ENCODE measurements at regions not wholly inside any gene's neighbourhood (a gene's known extent, or its start where the extent isn't known, plus 50 kb on each side); places are given as distances from the start of the nearest gene placed in this dataset.

- no peak for TF ChIP-seq SRF (IDR thresholded peaks at IDR 0.05; ENCODE audit: low read depth, low read length)
- no peak for TF ChIP-seq SAP30 (IDR thresholded peaks at IDR 0.05; ENCODE audit: insufficient read depth, insufficient replicate concordance, low read length)
- no peak for TF ChIP-seq E2F6 (IDR thresholded peaks at IDR 0.05)
- TF ChIP-seq TAF7 (optimal IDR thresholded peaks at IDR 0.05; ENCODE audit: borderline replicate concordance, low read depth, low read length) = no peak
- no peak for TF ChIP-seq CTBP2 (IDR thresholded peaks at IDR 0.05; ENCODE audit: borderline replicate concordance, insufficient read depth, insufficient read length, low read length)
- Histone ChIP-seq H2BK15ac (ENCODE audit: low read length) (no peak overlapping the region), H2BK5ac (ENCODE audit: low read depth, low read length) (no peak overlapping the region), H3K23ac (ENCODE audit: insufficient read length) (no peak overlapping the region), H3K4me1 (replicated peaks in 1 of 4; ENCODE audit: control insufficient read depth in 3 of 4, insufficient read depth in 4 of 4, low read length in 3 of 4) (peaks cover 0 to 2% (median 0%) of the 10 kb centered on the region in 4 experiments; a peak in 1 of 7 replicates), H3K27me3 (replicated peaks in 1 of 4; ENCODE audit: control insufficient read depth in 3 of 4, extremely low read depth in 1 of 4, insufficient read depth in 3 of 4, low read length in 3 of 4) (no peaks in the 10 kb centered on the region), H2BK120ac (replicated peaks; ENCODE audit: low read depth, low read length) (no peak overlapping the region), H2BK20ac (ENCODE audit: low read length) (no peak overlapping the region), H3K14ac (ENCODE audit: insufficient read length) (no peak overlapping the region), H3K79me1 (ENCODE audit: low read depth, low read length) (no peaks in the 10 kb centered on the region), H2BK12ac (ENCODE audit: low read depth, low read length) (no peak overlapping the region), H2AK5ac (ENCODE audit: low read depth, low read length) (no peak overlapping the region), H3K4me2 (ENCODE audit: insufficient read depth in 1 of 2, low read depth in 2 of 2, low read length in 2 of 2) (no peak overlapping the region), H3K23me2 (ENCODE audit: low read depth, low read length) (peaks cover 7% of the 10 kb centered on the region; the same call in 1 of the 2 replicates), H3K9me3 (ENCODE audit: insufficient read depth in 2 of 2, low read depth in 1 of 2, low read length in 1 of 2) (no peaks in the 10 kb centered on the region), H3K56ac (replicated peaks; ENCODE audit: insufficient read length, low read depth, low read length) (no peak overlapping the region), H3K9ac (replicated peaks in 1 of 4; ENCODE audit: extremely low read depth in 1 of 4, low read depth in 3 of 4, low read length in 3 of 4) (no peak overlapping the region), H3K4ac (replicated peaks; ENCODE audit: insufficient read length, low read depth, low read length) (no peak overlapping the region), H3K4me3 (ENCODE audit: extremely low read depth in 1 of 4, insufficient read depth in 2 of 4, low read depth in 3 of 4, low read length in 4 of 4) (no peak overlapping the region), H4K91ac (replicated peaks; ENCODE audit: insufficient read length, low read length) (no peak overlapping the region), H3K36me3 (ENCODE audit: control insufficient read depth in 2 of 4, insufficient read depth in 4 of 4, low read length in 3 of 4) (no peaks in the 10 kb centered on the region), H4K5ac (ENCODE audit: insufficient read length, low read depth, low read length) (no peak overlapping the region), H3K18ac (ENCODE audit: extremely low read depth, low read length) (no peak overlapping the region), H4K8ac (ENCODE audit: extremely low read depth, insufficient read depth, low read length) (no peak overlapping the region), H2AFZ (ENCODE audit: low read length) (no peak overlapping the region), H4K20me1 (replicated peaks in 1 of 2; ENCODE audit: control insufficient read depth in 1 of 2, insufficient read depth in 2 of 2, low read length in 2 of 2) (peaks cover 0 to 2% of the 10 kb centered on the region in 2 experiments), H3K27ac (ENCODE audit: low read depth, low read length) (no peak overlapping the region), H3K79me2 (ENCODE audit: control insufficient read depth in 1 of 2, insufficient read depth in 2 of 2, low read length in 2 of 2) (no peaks in the 10 kb centered on the region)
- ChIA-PET CTCF (ENCODE audit: partially characterized antibody) (interaction anchor here (0.8 to 3.8 kb wide), 5 partner anchors 14 to 448 kb away, joined by 3 to 13 read pairs (median 5); no protein-coding TSS in a partner anchor), POLR2A (ENCODE audit: partially characterized antibody) (interaction anchor here (1.5 kb wide), 1 partner anchor 17 kb away, joined by 4 read pairs; no protein-coding TSS in a partner anchor)
- no peak for DNase-seq (ENCODE audit: low read depth in 1 of 2, low spot score in 2 of 2)
- FAIRE-seq = no peak
- WGBS, 2 experiments (ENCODE audit: extremely low coverage in 1 of 2, insufficient coverage in 1 of 2, insufficient read length in 1 of 2, insufficient replicate concordance in 2 of 2, low coverage in 1 of 2, low lambda C conversion rate in 2 of 2, missing lambda C conversion rate in 1 of 2) = 74% methylated on average over 3 of the region's 3 CpGs; no CpG with 5 or more reads in 1 of the 2 experiments
Measured at GRCh38 chr21:41638201-41638790, 128.6 kb downstream of the RIPK4 start.

Measured in H1 (cell line).